ENCODE measurements at regions not wholly inside any gene's neighbourhood (a gene's known extent, or its start where the extent isn't known, plus 50 kb on each side); places are given as distances from the start of the nearest gene placed in this dataset.

DNA sequence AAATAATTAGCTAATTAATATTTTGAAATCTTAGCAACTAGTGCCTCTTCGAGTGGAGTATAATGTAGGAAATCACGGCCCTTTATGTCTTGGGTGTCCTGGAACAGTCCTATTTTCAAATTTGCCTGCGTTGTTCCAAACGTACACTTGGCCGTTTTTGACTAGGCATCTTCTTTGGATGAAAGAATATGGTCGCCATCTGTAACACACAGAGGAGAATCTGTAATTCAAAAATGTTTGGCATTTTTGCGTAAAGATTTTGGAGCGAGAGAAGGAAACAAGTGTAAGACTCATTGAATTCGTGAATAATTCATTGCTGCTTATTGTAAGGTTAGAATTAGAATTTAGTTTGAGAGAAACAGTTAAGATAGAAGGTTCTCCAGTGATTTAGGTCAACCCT lies 61.5 kb upstream of the CLCN4 start:
- intact Hi-C loops (cut with micrococcal nuclease), result no loop called here
- no peaks in the 10 kb centered on the region for H3K9me3 Mint-ChIP-seq (ENCODE audit: unreplicated experiment)

GRCh38 chrX:10095698-10096432 lies 60.9 kb upstream of the CLCN4 start:
- Mint-ChIP-seq H3K36me3 (ENCODE audit: insufficient read depth, unreplicated experiment) (peaks cover 19% of the 10 kb centered on the region), H3K27me3 (ENCODE audit: insufficient read depth, unreplicated experiment) (no peaks in the 10 kb centered on the region), H3K4me1 (ENCODE audit: insufficient read depth, unreplicated experiment) (no peaks in the 10 kb centered on the region), H3K27ac (ENCODE audit: low read depth, unreplicated experiment) (no peak overlapping the region), H3K4me3 (ENCODE audit: unreplicated experiment) (no peak overlapping the region), H3K9me3 (ENCODE audit: unreplicated experiment) (no peaks in the 10 kb centered on the region)
- no TSS peak for BruUV-seq (replicated peaks)
- TF ChIP-seq, protein P1, sequence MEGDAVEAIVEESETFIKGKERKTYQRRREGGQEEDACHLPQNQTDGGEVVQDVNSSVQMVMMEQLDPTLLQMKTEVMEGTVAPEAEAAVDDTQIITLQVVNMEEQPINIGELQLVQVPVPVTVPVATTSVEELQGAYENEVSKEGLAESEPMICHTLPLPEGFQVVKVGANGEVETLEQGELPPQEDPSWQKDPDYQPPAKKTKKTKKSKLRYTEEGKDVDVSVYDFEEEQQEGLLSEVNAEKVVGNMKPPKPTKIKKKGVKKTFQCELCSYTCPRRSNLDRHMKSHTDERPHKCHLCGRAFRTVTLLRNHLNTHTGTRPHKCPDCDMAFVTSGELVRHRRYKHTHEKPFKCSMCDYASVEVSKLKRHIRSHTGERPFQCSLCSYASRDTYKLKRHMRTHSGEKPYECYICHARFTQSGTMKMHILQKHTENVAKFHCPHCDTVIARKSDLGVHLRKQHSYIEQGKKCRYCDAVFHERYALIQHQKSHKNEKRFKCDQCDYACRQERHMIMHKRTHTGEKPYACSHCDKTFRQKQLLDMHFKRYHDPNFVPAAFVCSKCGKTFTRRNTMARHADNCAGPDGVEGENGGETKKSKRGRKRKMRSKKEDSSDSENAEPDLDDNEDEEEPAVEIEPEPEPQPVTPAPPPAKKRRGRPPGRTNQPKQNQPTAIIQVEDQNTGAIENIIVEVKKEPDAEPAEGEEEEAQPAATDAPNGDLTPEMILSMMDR (IDR thresholded peaks at IDR 0.05; ENCODE audit: unreplicated experiment), result no peak
- ChIA-PET POLR2A (interaction anchor here (0.7 kb wide), 1 partner anchor 20 kb away, joined by 4 read pairs; no protein-coding TSS in a partner anchor), CTCF (interaction anchor here (0.5 to 5.3 kb wide), 6 partner anchors 15 to 578 kb away, joined by 3 to 28 read pairs (median 3); no protein-coding TSS in a partner anchor)
- DNase-seq (ENCODE audit: unreplicated experiment), result no peak
- intact Hi-C loops (cut with micrococcal nuclease), result no loop called here

More for the DNA sequence above, 61.5 kb upstream of the CLCN4 start:
- TF ChIP-seq, protein P1 (IDR thresholded peaks at IDR 0.05; ENCODE audit: unreplicated experiment), result no peak
- Mint-ChIP-seq H3K36me3 (ENCODE audit: insufficient read depth, unreplicated experiment) (peaks cover 19% of the 10 kb centered on the region), H3K27me3 (ENCODE audit: insufficient read depth, unreplicated experiment) (no peaks in the 10 kb centered on the region), H3K27ac (ENCODE audit: low read depth, unreplicated experiment) (no peak overlapping the region), H3K4me3 (ENCODE audit: unreplicated experiment) (no peak overlapping the region), H3K4me1 (ENCODE audit: insufficient read depth, unreplicated experiment) (peaks cover 4% of the 10 kb centered on the region)
- ChIA-PET CTCF (interaction anchor here (0.5 to 5.3 kb wide), 5 partner anchors 15 to 101 kb away, joined by 3 to 28 read pairs (median 3); no protein-coding TSS in a partner anchor), POLR2A (no interaction called here)
- no peak for DNase-seq (ENCODE audit: unreplicated experiment)
- no TSS peak for BruUV-seq (replicated peaks)

GRCh38 chrX:10098270-10098713 lies 58.5 kb upstream of the CLCN4 start:
- H3K27ac Mint-ChIP-seq (ENCODE audit: low read depth, unreplicated experiment), result no peak overlapping the region
- no peaks in the 10 kb centered on the region for H3K9me3 Mint-ChIP-seq (ENCODE audit: unreplicated experiment)
- H3K36me3 Mint-ChIP-seq (ENCODE audit: insufficient read depth, unreplicated experiment), result peaks cover 9% of the 10 kb centered on the region
- H3K4me3 Mint-ChIP-seq (ENCODE audit: unreplicated experiment), result no peak overlapping the region
- H3K4me1 Mint-ChIP-seq (ENCODE audit: insufficient read depth, unreplicated experiment), result no peaks in the 10 kb centered on the region
- TF ChIP-seq, protein P1 (IDR thresholded peaks at IDR 0.05; ENCODE audit: unreplicated experiment), result no peak
- CTCF ChIA-PET, result interaction anchor here (1.6 kb wide), 1 partner anchor 20 kb away, joined by 7 read pairs; no protein-coding TSS in a partner anchor
- no TSS peak for BruUV-seq (replicated peaks)
- H3K27me3 Mint-ChIP-seq (ENCODE audit: insufficient read depth, unreplicated experiment), result no peaks in the 10 kb centered on the region
- POLR2A ChIA-PET, result no interaction called here
- no peak for DNase-seq (ENCODE audit: unreplicated experiment)
- intact Hi-C loops (cut with micrococcal nuclease), result no loop called here

DNA sequence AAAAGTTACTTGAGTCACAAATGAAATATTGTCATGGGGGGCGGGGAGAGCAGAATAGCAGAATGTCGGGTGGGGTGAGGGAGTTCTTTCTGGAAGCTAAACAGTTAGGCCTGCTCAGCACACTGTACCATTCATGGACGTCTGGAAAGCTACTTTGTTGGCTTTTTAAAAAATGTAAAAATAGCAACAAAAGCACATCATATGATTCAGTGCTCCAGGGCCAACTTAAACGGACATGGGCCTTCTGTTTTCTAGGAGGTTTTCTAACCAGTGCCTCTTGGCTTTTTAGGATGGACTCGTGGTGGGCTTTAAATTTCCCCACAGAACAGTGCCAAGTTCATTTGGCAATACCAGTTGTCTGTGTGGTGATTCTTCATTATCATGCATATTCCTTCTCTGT lies 57.4 kb upstream of the CLCN4 start:
- TF ChIP-seq, protein P1 (IDR thresholded peaks at IDR 0.05; ENCODE audit: unreplicated experiment), result no peak
- Mint-ChIP-seq H3K27ac (ENCODE audit: low read depth, unreplicated experiment) (no peak overlapping the region), H3K36me3 (ENCODE audit: insufficient read depth, unreplicated experiment) (peaks cover 9% of the 10 kb centered on the region), H3K27me3 (ENCODE audit: insufficient read depth, unreplicated experiment) (no peaks in the 10 kb centered on the region), H3K4me3 (ENCODE audit: unreplicated experiment) (no peak overlapping the region), H3K9me3 (ENCODE audit: unreplicated experiment) (no peaks in the 10 kb centered on the region), H3K4me1 (ENCODE audit: insufficient read depth, unreplicated experiment) (no peaks in the 10 kb centered on the region)
- no peak for DNase-seq (ENCODE audit: unreplicated experiment)
- intact Hi-C loops (cut with micrococcal nuclease), result no loop called here
- POLR2A ChIA-PET, result interaction anchor here (0.6 kb wide), 1 partner anchor 197 kb away, joined by 3 read pairs; no protein-coding TSS in a partner anchor
- no TSS peak for BruUV-seq (replicated peaks)
- CTCF ChIA-PET, result interaction anchor here (0.7 to 1.6 kb wide), 3 partner anchors 16 to 24 kb away, joined by 3 to 7 read pairs (median 5); no protein-coding TSS in a partner anchor

Measured in MCF 10A (cell line).